NT2/D1 (cell line): ENCODE measurements at regions not wholly inside any gene's neighbourhood (a gene's known extent, or its start where the extent isn't known, plus 50 kb on each side); places are given as distances from the start of the nearest gene placed in this dataset.

Source experiments
- SUZ12 ChIP-seq: IDR thresholded peaks from 2 replicates; pipeline ENCODE4 v1.6.1; 2011; ENCODE audit not compliant: insufficient read length, insufficient read depth; ENCODE audit errors: extremely low read depth
- YY1 ChIP-seq: IDR thresholded peaks from 2 replicates; pipeline ENCODE4 v1.6.1; 2011; ENCODE audit not compliant: insufficient read length, insufficient read depth
- ZNF274 ChIP-seq: IDR thresholded peaks from 2 replicates; pipeline ENCODE4 v1.6.1; 2011; ENCODE audit warnings: mild to moderate bottlenecking, low read depth, low read length

DNA sequence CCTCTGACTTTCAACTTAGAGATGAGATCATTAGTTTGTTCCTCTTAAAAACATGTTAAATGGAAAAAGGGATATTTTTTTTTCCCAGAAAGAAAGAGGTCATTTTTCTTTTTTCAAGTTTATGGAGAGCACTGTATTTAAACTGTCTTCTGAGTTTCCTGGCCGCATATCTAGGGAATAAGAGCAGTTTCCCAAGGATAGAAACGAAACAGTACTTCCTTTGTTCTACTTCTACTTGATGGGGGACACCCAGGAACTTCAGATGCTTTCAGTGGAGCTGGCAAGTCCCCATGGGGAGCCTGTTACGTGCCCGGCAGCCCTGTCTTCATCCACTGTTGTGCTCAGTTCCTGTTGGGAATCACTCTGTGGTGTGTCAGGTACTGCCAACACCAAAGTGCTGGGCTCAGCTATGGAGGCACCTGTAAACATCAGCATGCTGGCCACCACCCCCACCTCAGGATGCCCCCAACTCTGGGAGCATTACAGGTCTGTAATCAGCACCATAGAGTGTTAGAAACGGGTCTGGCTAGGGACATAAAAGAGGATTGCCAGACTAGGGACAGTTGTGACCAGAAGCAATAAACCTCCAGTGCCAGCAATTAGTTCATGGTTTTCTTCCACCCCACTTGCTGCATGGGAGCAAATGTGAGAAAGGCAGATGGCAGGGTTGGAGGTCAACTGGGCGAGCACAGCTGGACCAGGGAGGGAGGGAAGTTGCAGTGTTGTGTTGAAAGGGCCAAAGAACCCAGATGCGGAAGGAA, 221.7 kb upstream of the ECI2 start:
- TF ChIP-seq YY1 (no peak), ZNF274 (no peak), SUZ12 (no peak)
